Left lung (tissue), 4 donors: ENCODE measurements at regions not wholly inside any gene's neighbourhood (a gene's known extent, or its start where the extent isn't known, plus 50 kb on each side); places are given as distances from the start of the nearest gene placed in this dataset.

ENCODE experiments used
- ATAC-seq: fragments of 200-7000 bp; cut with Tn5 transposase; one replicate; pipeline ENCODE4 v1.9.1; 2020; ENCODE audit warnings: moderate library complexity
- DNase-seq, 4 donors: peaks; one replicate each; pipeline ENCODE4 v3.0.0-alpha.2; 2013 to 2020
- H3K27ac ChIP-seq, 2 donors: fragments of 200-600 bp; sonication (generic) in 1 of 2; one replicate each; pipeline versions ENCODE4 v1.5.0 to v1.8.0; 2020 to 2021
- H3K27me3 ChIP-seq, 2 donors: fragments of 200-600 bp; sonication (generic) in 1 of 2; one replicate each; pipeline versions ENCODE4 v1.5.0 to v1.8.0; 2020 to 2021
- H3K36me3 ChIP-seq, 2 donors: fragments of 200-600 bp; sonication (generic) in 1 of 2; one replicate each; pipeline versions ENCODE4 v1.5.0 to v1.8.0; 2020 to 2021
- H3K4me1 ChIP-seq, 2 donors: fragments of 200-600 bp; one replicate each; pipeline ENCODE4 v1.8.0; 2021
- H3K4me3 ChIP-seq, 2 donors: fragments of 200-600 bp; sonication (generic) in 1 of 2; one replicate each; pipeline versions ENCODE4 v1.5.0 to v1.8.0; 2020 to 2021; ENCODE audit warnings: mild to moderate bottlenecking in 1 of 2
- H3K9me3 ChIP-seq, 2 donors: fragments of 200-600 bp; sonication (generic) in 1 of 2; one replicate each; pipeline versions ENCODE4 v1.5.0 to v1.8.0; 2020 to 2021
- intact Hi-C, 2 donors: fragments of 100-400 bp; cut with DNase I; formaldehyde crosslinking; loops; one replicate each; pipeline versions ENCODE4 v1.11.2 to v1.14.2; 2022
- TF ChIP-seq, protein P1 (sequence below), 2 donors: fragments of 200-600 bp; sonication (generic) in 1 of 2; IDR thresholded peaks; one replicate each; pipeline versions ENCODE4 v1.5.0 to v1.8.0; 2021; ENCODE audit warnings: antibody characterized with exemption in 2 of 2
- donor health status: DM: no; HTN: yes; CAD: no.
- donor health status: DM: no; HTN: no; CAD: no.

DNA sequence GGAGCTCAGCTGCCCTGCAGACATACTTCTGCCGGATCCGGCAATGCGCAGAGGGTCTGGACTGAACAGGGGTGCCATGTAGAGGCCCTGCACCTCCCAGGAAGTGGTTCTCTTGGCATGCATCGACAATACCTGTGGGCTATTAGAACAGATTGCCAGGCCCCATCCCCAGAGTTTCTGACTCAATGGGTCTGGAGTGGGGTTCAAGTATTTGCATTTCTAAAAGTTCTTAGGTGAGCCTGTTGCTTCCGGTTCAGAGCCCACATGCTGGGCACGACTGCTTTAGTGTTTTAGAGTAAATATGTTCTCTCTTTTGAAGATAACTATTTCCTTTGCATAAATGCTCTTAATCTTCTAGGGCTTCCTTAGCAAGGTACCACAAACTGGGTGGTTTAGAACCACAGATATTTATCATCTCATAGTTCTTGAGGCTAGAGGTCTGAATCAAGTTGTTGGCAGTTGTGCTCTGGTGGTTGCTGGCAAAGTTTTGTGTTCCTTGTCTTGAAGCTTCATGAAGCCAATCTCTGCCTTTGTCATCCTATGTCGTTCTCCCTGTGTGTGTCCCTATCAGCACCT lies 435.5 kb downstream of the TCERG1L start:
- intact Hi-C loops: no loop called here
- TF ChIP-seq, protein P1, sequence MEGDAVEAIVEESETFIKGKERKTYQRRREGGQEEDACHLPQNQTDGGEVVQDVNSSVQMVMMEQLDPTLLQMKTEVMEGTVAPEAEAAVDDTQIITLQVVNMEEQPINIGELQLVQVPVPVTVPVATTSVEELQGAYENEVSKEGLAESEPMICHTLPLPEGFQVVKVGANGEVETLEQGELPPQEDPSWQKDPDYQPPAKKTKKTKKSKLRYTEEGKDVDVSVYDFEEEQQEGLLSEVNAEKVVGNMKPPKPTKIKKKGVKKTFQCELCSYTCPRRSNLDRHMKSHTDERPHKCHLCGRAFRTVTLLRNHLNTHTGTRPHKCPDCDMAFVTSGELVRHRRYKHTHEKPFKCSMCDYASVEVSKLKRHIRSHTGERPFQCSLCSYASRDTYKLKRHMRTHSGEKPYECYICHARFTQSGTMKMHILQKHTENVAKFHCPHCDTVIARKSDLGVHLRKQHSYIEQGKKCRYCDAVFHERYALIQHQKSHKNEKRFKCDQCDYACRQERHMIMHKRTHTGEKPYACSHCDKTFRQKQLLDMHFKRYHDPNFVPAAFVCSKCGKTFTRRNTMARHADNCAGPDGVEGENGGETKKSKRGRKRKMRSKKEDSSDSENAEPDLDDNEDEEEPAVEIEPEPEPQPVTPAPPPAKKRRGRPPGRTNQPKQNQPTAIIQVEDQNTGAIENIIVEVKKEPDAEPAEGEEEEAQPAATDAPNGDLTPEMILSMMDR (IDR thresholded peaks at IDR 0.05): no peak
- Histone ChIP-seq H3K4me1 (no peaks in the 10 kb centered on the region), H3K36me3 (no peaks in the 10 kb centered on the region), H3K27me3 (peaks cover 0 to 5% of the 10 kb centered on the region in 2 donors), H3K9me3 (no peaks in the 10 kb centered on the region), H3K4me3 (no peak overlapping the region), H3K27ac (no peak overlapping the region)
- DNase-seq (no peak), ATAC-seq (peak; percentile 50)

DNA sequence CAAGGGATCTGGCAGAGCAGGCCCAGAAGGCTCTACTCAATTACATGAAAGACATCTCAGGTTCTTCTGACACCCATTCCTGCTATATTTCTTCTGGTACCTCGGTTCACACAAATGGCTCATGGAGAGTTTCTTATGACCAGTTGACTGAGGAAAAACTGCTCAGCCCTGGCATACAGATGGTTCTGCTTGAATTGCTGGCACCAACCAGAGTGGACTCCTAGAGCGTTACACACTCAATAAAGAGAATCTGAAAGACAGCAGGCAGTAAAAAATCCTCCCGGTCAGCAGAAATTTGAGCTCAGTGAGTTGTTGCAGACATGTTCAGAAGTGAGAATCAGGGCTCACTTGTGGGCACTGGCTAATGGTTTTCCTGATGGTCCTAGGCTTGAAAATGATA lies 434.4 kb downstream of the TCERG1L start:
- Histone ChIP-seq H3K4me3 (no peak overlapping the region), H3K9me3 (no peaks in the 10 kb centered on the region), H3K27me3 (peaks cover 0 to 2% of the 10 kb centered on the region in 2 donors), H3K36me3 (no peaks in the 10 kb centered on the region), H3K4me1 (no peaks in the 10 kb centered on the region), H3K27ac (no peak overlapping the region)
- TF ChIP-seq, protein P1 (IDR thresholded peaks at IDR 0.05): no peak
- intact Hi-C loops: no loop called here
- DNase-seq: no peak
- no peak for ATAC-seq

- Histone ChIP-seq H3K27ac (no peak overlapping the region), H3K36me3 (no peaks in the 10 kb centered on the region), H3K27me3 (peaks cover 0 to 3% of the 10 kb centered on the region in 2 donors), H3K4me1 (no peaks in the 10 kb centered on the region), H3K9me3 (no peaks in the 10 kb centered on the region), H3K4me3 (no peak overlapping the region)
- DNase-seq: no peak
- TF ChIP-seq, protein P1 (IDR thresholded peaks at IDR 0.05): no peak
- intact Hi-C loops: no loop called here
- ATAC-seq: no peak
Observed at GRCh38 chr10:130878131-130878530, 433.4 kb downstream of the TCERG1L start.

GRCh38 chr10:130882906-130883305 lies 428.6 kb downstream of the TCERG1L start:
- no peak overlapping the region for H3K4me3 ChIP-seq
- no peak for DNase-seq
- ATAC-seq: no peak
- H3K36me3 ChIP-seq: no peaks in the 10 kb centered on the region
- H3K27me3 ChIP-seq: peaks cover 0 to 21% of the 10 kb centered on the region in 2 donors
- H3K27ac ChIP-seq: no peak overlapping the region
- intact Hi-C loops: no loop called here
- no peaks in the 10 kb centered on the region for H3K9me3 ChIP-seq
- TF ChIP-seq, protein P1 (IDR thresholded peaks at IDR 0.05): no peak
- H3K4me1 ChIP-seq: no peaks in the 10 kb centered on the region

GRCh38 chr10:130884456-130884855 lies 427.1 kb downstream of the TCERG1L start:
- no peak for DNase-seq
- no peaks in the 10 kb centered on the region for H3K4me1 ChIP-seq
- ATAC-seq: no peak
- TF ChIP-seq, protein P1 (IDR thresholded peaks at IDR 0.05): no peak
- no peaks in the 10 kb centered on the region for H3K36me3 ChIP-seq
- H3K27me3 ChIP-seq: peaks cover 0 to 21% of the 10 kb centered on the region in 2 donors
- no peak overlapping the region for H3K27ac ChIP-seq
- intact Hi-C loops: no loop called here
- no peaks in the 10 kb centered on the region for H3K9me3 ChIP-seq
- no peak overlapping the region for H3K4me3 ChIP-seq
